NCI-H460 (cell line): ENCODE measurements at regions not wholly inside any gene's neighbourhood (a gene's known extent, or its start where the extent isn't known, plus 50 kb on each side); places are given as distances from the start of the nearest gene placed in this dataset.

Experiments
- DNase-seq: peaks from one replicate; pipeline ENCODE4 v3.0.0-alpha.2; 2016; ENCODE audit warnings: low read depth; ENCODE audit errors: extremely low read depth

DNA sequence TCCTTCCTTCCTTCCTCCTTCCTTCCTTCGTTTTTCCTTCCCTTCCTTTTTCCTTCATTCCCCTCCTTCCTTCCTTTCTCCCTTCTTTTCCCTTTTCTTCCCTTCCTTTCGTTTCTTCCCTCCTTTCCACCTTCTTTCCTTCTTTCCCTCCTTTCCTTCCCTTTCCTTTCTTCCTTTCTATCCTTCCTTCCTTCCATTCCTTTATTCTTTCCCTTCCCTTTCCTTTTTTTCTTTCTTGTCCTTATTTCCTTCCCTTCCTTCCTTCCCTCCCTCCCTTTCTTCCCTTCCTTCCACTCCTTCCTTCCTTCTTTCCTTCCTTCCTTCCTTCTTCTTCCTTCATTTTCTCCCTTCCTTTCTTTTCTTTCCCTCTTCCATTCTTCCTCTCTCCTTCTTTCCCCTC lies 394.6 kb downstream of the GABRB3 start:
- no peak for DNase-seq

GRCh38 chr15:26376243-26376642 lies 396.6 kb downstream of the GABRB3 start:
- DNase-seq, result no peak

- DNase-seq, result no peak
These were observed 398.1 kb downstream of the GABRB3 start for GRCh38 chr15:26374806-26375205.

DNA sequence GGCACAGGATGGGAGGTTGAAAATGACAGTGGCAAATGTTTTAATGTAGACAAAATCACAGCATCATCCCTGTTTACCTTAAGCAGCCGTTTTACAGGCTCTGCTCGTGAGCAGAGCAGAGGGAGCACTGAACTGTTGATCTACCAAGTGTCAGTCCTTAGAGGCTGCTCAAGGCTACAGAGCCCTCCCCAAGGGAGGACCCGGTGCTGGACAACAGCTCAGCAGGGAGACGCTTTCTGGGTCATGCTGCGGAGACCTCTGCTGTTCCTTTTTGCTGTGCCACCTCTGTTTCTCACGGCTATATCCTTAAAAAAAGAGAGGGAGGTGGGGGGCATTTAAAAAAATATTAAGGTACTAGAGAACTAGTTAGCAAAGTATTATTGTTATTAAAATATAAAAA lies 400.2 kb downstream of the GABRB3 start:
- no peak for DNase-seq

GRCh38 chr15:26365077-26365476 lies 407.8 kb downstream of the GABRB3 start:
- DNase-seq, result no peak

DNA sequence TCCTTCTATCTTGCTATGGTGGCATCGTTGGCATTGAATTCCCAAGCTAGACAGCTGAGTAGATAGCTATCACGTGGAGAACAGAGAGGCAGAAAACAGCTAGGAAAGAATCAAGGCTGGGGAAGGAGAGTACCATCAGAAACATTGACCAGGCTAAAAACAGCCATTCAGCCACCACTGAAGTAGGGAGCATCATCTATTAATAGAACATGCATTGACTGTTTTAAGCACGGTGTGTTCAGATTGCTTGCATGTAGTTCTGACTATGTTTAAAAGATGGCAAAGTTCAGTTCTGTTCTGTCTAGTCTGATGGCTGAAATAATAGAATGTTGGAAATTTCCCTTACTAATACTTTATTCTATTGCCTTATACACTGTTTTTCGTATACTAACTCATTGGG lies 413.0 kb downstream of the GABRB3 start:
- no peak for DNase-seq

DNA sequence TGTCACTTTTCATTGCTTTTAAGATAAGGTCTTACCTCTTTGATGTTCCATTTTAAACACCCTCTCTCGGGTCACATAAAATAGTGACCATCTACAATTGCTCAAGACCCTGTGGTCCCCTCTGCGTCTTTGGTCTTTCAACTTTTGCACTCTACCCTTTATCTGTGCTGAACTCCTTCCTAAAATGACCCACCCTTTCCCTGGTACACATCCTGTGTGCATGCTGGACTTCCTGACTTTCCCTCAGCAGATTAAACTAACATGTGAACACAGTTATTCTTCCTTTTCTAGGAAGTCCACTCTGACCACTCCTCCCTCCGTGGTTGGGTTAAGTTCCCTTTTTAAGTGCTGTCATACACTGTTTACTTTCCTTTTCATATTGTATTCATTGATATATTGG lies 414.2 kb downstream of the GABRB3 start:
- DNase-seq, result no peak

- no peak for DNase-seq
These were observed 415.2 kb downstream of the GABRB3 start for GRCh38 chr15:26357653-26358052.

- DNase-seq, result no peak
These were observed 417.3 kb downstream of the GABRB3 start for GRCh38 chr15:26355472-26356074.

- no peak for DNase-seq
These were observed 420.0 kb downstream of the GABRB3 start for GRCh38 chr15:26352909-26353308.

- DNase-seq, result no peak
These were observed 420.5 kb downstream of the GABRB3 start for GRCh38 chr15:26352406-26352805.

DNA sequence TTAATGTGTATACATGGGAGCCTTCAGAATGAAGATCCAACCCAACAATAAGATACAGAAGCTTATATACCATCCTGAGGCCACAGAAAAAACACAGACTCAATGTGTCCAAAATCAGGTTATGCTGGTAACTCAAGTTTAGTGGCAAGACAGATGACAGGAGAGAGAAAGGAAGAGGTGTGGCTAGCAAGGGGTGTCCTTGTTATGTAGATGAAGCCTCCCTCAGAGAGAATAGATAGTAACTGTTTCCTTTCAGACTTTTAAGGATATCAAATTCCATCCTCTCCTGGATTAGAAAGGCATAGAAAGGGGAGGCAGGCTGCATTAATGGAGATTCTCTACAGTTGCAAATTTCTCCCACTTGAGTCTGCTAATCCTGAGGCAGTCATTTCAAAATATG lies 447.4 kb downstream of the GABRB3 start:
- DNase-seq, result no peak

GRCh38 chr15:26323566-26323965 lies 449.3 kb downstream of the GABRB3 start:
- DNase-seq, result no peak

GRCh38 chr15:26318689-26319088 lies 454.2 kb downstream of the GABRB3 start:
- no peak for DNase-seq

- DNase-seq, result no peak
These were observed 451.4 kb upstream of the ATP10A start for GRCh38 chr15:26314577-26314976.

DNA sequence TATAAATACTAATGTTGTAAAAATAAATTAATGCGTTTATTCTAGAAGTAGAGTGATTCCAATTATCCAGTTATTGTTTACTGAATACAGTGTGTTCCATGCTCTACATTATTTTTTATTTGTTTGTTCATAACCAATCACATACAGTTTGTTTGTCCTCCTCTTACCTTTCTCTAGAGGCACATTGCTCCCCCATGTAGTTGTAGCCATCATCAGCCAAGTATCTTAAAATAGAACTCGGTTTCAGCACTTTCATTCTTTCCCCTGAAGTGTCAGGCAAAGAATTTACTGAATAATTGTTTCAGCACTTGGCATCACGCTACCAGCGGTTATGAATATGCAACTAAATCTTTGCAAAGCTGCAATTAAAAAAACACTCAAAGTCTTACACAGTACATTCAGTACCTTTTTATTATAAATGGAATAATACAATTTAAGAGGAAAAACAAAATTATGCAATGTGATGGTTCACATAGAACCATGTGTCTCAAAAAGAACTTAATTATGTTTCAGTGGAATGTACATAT lies 448.6 kb upstream of the ATP10A start:
- no peak for DNase-seq

DNA sequence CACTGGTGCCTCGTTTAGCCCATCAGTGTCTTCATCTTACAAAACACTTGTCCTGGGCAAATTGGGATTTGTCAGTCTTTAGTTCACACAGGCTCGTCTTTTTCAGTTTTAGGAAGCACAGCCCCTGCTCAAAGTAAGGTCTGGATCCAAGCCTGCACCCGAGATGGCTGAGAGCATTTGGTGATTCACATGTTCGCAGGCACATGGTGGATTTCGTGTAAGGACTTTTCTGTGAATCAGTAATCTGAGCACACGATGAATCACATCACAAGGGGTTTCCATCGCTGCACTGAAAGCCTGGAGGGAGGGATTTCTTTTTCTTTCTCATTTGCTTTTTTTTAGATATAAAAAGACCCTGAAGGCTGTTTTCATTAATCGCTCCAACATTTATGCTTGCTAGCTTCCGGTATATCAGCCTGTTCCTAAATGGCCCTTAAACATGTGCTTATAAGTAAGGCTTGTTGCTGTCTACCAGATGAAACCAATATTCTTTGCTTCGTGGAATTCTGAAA lies 435.6 kb upstream of the ATP10A start:
- no peak for DNase-seq

DNA sequence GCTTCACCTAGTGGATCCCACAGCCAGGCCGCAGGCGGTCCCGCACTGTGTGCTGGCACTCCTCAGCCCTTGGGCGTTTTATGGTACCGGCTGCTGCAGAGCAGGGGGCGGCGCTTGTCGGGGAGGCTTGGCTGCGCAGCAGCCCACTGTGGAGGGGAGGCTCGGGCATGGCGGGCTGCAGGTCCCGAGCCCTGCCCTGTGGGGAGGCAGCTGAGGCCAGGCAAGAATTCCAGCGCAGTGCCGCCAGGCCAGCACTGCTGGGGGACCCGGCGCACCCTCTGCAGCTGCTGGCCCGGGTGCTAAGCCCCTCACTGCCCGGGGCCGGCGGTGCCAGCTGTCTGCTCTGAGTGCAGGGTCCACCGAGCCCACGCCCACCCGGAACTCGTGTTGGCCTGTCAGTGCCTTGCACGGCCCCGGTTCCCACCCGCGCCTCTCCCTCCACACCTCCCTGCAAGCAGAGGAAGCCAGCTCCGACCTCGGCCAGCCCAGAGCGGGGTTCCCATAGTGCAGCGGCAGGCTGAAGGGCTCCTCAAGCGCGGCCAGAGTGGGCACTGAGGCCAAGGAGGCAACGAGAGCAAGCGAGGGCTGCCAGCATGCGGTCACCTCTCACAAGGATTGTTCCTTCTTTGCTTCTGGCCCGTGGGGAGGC lies 435.0 kb upstream of the ATP10A start:
- DNase-seq, result no peak

- DNase-seq, result no peak
These were observed 432.4 kb upstream of the ATP10A start for GRCh38 chr15:26295336-26296085.

DNA sequence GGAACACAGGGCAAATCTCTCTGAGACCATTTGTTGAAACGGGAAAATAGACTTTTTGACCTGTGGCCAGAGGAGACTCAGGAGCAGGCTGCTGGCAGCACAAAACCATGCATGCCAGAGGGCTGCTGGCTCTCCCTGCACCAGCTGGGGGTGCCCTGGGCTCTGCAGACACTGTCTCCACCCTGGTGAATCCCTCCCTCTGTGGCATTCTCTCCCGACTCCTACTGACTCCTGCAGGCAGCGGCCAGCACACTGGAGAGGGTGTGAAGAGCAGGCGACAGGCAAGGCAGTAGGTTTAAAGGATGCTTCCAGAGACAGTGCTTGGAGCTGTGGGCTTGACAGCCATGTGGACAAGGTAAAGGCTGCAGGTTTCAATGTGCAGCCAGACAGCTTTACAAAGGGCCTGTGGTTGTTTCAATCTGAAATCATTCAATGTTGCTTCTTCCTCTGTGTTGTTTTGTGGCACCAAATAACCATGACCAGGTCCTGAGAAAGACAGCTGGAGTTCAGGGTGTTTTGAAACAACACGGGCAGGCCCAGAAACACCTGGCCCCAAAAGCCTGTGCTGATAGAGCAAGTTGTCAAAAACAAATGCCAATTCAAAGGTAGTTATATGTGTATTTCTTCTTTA lies 431.0 kb upstream of the ATP10A start:
- no peak for DNase-seq

DNA sequence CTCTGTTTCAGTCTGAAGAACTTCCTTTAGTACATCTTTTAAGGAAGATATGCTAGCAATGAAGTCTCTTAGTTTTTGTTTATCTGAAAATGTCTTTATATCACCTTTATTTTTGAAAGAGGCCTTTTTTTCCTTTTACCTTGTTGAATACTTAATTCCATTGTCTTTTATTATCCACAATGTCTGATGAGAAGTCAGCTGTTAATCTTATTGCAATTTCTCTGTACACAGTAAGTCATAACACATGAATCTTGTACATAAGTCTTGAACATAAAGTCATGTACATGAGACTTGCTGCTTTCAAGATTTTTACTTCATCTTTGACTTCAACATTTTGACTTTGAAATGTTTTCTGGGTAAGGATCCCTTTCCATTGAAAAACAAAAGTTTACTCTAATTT lies 424.3 kb upstream of the ATP10A start:
- no peak for DNase-seq
